ENCODE measurements at regions not wholly inside any gene's neighbourhood (a gene's known extent, or its start where the extent isn't known, plus 50 kb on each side); places are given as distances from the start of the nearest gene placed in this dataset.

GRCh38 chr5:8958602-8959001, 587.3 kb downstream of the SEMA5A start:
- no peak for TF ChIP-seq CTCF (IDR thresholded peaks at IDR 0.05)

- no peak for TF ChIP-seq CTCF (IDR thresholded peaks at IDR 0.05)
Measured at GRCh38 chr5:8961219-8961618, 584.7 kb downstream of the SEMA5A start.

GRCh38 chr5:8961956-8962355, 583.9 kb downstream of the SEMA5A start:
- no peak for TF ChIP-seq CTCF (IDR thresholded peaks at IDR 0.05)

- TF ChIP-seq CTCF (IDR thresholded peaks at IDR 0.05) = no peak
Measured at GRCh38 chr5:8981016-8981415, 564.9 kb downstream of the SEMA5A start.

GRCh38 chr5:8981496-8981895, 564.4 kb downstream of the SEMA5A start:
- no peak for TF ChIP-seq CTCF (IDR thresholded peaks at IDR 0.05)

- no peak for TF ChIP-seq CTCF (IDR thresholded peaks at IDR 0.05)
Measured at GRCh38 chr5:8984386-8984785, 561.5 kb downstream of the SEMA5A start.

All from LNCAP (cell line).